ENCODE measurements at regions not wholly inside any gene's neighbourhood (a gene's known extent, or its start where the extent isn't known, plus 50 kb on each side); places are given as distances from the start of the nearest gene placed in this dataset.
"Not testable (repeated sequence)": the region's sequence is repeated elsewhere in the genome, so short reads cannot be mapped to it uniquely, and the experiment has no call there.

- no peak for FAIRE-seq
- TF ChIP-seq, protein P1, sequence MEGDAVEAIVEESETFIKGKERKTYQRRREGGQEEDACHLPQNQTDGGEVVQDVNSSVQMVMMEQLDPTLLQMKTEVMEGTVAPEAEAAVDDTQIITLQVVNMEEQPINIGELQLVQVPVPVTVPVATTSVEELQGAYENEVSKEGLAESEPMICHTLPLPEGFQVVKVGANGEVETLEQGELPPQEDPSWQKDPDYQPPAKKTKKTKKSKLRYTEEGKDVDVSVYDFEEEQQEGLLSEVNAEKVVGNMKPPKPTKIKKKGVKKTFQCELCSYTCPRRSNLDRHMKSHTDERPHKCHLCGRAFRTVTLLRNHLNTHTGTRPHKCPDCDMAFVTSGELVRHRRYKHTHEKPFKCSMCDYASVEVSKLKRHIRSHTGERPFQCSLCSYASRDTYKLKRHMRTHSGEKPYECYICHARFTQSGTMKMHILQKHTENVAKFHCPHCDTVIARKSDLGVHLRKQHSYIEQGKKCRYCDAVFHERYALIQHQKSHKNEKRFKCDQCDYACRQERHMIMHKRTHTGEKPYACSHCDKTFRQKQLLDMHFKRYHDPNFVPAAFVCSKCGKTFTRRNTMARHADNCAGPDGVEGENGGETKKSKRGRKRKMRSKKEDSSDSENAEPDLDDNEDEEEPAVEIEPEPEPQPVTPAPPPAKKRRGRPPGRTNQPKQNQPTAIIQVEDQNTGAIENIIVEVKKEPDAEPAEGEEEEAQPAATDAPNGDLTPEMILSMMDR (IDR thresholded peaks at IDR 0.05; ENCODE audit: insufficient read depth, low read length, severe bottlenecking): no peak
- no peak for DNase-seq (ENCODE audit: low read depth)
- no peaks in the 10 kb centered on the region for H3K27me3 ChIP-seq (ENCODE audit: control insufficient read depth, insufficient read depth, low read length)
- no peaks in the 10 kb centered on the region for H3K36me3 ChIP-seq (ENCODE audit: control insufficient read depth, insufficient read depth, low read length)
- H3K4me3 ChIP-seq (ENCODE audit: low read depth, low read length): no peak overlapping the region
These were observed 253.2 kb upstream of the IGFBP7 start for GRCh38 chr4:57363346-57363745.

DNA sequence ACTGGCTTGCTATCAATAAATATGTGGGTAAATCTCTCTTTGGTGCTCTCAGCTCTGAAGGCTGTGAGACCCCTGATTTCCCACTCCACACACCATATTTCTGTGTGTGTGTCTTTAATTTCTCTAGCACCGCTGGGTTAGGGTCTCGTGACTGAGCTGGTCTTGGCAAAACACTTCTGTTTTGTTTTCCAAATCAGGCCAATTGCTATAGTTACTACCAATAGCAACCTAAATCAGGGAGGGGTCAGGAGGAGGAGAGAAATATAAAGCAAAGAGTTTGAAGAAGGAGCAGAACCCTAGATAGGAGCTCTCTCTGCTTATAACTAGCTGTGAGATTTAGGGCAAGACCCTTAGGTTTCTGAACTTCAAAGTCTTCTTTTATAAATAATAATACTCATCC lies 250.5 kb upstream of the IGFBP7 start:
- TF ChIP-seq, protein P1 (IDR thresholded peaks at IDR 0.05; ENCODE audit: insufficient read depth, low read length, severe bottlenecking): no peak
- DNase-seq (ENCODE audit: low read depth) (no peak), FAIRE-seq (no peak)
- no peak overlapping the region for H3K4me3 ChIP-seq (ENCODE audit: low read depth, low read length)
- H3K36me3 ChIP-seq (ENCODE audit: control insufficient read depth, insufficient read depth, low read length): no peaks in the 10 kb centered on the region
- no peaks in the 10 kb centered on the region for H3K27me3 ChIP-seq (ENCODE audit: control insufficient read depth, insufficient read depth, low read length)

DNA sequence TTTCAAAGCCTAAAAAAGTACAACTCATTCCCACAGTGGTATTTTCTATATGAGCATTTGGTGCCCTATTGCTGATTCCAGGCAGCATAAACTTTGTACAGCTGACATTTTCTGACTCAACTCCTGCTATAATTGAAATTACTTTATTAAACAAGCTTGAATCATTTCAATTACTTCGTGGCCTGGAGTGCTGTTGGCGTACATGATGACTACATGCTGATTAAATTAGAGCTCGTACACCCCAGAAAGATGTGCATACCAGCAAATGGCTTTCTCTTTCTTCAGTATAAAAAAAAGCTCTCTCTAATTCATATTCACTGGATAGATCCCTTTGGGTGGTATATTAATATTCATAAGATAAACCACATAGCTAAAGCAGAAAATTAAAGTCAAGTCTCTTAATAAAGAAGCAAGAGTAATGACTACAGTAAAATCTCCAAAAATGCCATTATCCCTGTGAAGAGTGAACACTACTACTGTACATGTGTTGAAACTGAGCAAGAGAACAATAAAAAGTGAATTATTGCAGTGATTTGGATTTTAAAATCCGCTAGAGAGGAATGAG lies 245.0 kb upstream of the IGFBP7 start:
- TF ChIP-seq, protein P1 (IDR thresholded peaks at IDR 0.05; ENCODE audit: insufficient read depth, low read length, severe bottlenecking): no peak
- no peak overlapping the region for H3K4me3 ChIP-seq (ENCODE audit: low read depth, low read length)
- peaks cover 1% of the 10 kb centered on the region for H3K27me3 ChIP-seq (ENCODE audit: control insufficient read depth, insufficient read depth, low read length)
- no peaks in the 10 kb centered on the region for H3K36me3 ChIP-seq (ENCODE audit: control insufficient read depth, insufficient read depth, low read length)
- DNase-seq (ENCODE audit: low read depth) (no peak), FAIRE-seq (no peak)

DNA sequence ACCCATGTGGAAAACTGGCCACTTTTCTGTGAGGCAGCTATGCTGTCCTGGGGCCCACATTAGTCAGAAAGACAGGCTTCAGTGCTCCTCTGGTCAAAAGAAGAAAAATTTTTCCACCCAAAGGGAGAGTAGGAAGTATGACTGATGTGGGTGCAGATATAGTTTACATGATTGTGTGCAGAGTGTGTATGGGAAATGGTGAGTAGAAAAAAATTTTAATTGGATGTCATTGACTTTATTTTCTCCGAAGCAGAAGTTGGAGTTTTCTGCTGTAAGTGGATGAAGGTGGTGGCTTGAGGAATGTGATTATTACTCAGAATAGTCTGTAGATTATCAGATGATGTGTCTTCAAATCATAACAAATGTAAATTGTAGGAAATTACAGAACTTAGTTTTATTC lies 241.5 kb upstream of the IGFBP7 start:
- no peak overlapping the region for H3K4me3 ChIP-seq (ENCODE audit: low read depth, low read length)
- no peak for FAIRE-seq
- TF ChIP-seq, protein P1 (IDR thresholded peaks at IDR 0.05; ENCODE audit: insufficient read depth, low read length, severe bottlenecking): no peak
- no peak for DNase-seq (ENCODE audit: low read depth)
- peaks cover 1% of the 10 kb centered on the region for H3K27me3 ChIP-seq (ENCODE audit: control insufficient read depth, insufficient read depth, low read length)
- no peaks in the 10 kb centered on the region for H3K36me3 ChIP-seq (ENCODE audit: control insufficient read depth, insufficient read depth, low read length)

GRCh38 chr4:57344296-57344695 lies 234.1 kb upstream of the IGFBP7 start:
- no peak for DNase-seq (ENCODE audit: low read depth)
- TF ChIP-seq, protein P1 (IDR thresholded peaks at IDR 0.05; ENCODE audit: insufficient read depth, low read length, severe bottlenecking): no peak
- Histone ChIP-seq H3K4me3 (ENCODE audit: low read depth, low read length) (no peak overlapping the region), H3K27me3 (ENCODE audit: control insufficient read depth, insufficient read depth, low read length) (no peaks in the 10 kb centered on the region), H3K36me3 (ENCODE audit: control insufficient read depth, insufficient read depth, low read length) (no peaks in the 10 kb centered on the region)
- no peak for FAIRE-seq

DNA sequence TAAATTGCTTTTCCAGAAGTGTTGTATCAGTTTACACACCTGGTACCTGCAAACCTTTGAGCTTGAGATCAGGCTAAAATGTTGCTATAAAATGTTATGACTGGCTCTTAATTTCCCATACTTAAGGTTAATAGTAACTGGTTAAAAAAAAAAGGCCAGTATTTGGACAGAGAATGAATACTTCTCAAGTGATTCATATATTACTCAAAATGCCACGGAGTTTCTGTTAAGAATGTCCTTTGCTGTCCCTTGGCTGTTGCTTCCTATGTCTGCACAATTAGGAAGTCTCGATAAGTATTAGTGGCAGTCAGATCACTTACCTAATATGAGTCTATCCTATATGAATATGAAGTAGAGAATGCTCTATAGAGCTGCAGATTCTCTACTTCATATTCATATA lies 232.2 kb upstream of the IGFBP7 start:
- DNase-seq (ENCODE audit: low read depth): peak; percentile 46
- no peaks in the 10 kb centered on the region for H3K36me3 ChIP-seq (ENCODE audit: control insufficient read depth, insufficient read depth, low read length)
- TF ChIP-seq, protein P1 (IDR thresholded peaks at IDR 0.05; ENCODE audit: insufficient read depth, low read length, severe bottlenecking): no peak
- no peaks in the 10 kb centered on the region for H3K27me3 ChIP-seq (ENCODE audit: control insufficient read depth, insufficient read depth, low read length)
- FAIRE-seq: no peak
- H3K4me3 ChIP-seq (ENCODE audit: low read depth, low read length): no peak overlapping the region

GRCh38 chr4:57338861-57339260 lies 228.7 kb upstream of the IGFBP7 start:
- not testable (repeated sequence) for H3K4me3 ChIP-seq (ENCODE audit: low read depth, low read length); H3K27me3 ChIP-seq (ENCODE audit: control insufficient read depth, insufficient read depth, low read length); DNase-seq (ENCODE audit: low read depth); H3K36me3 ChIP-seq (ENCODE audit: control insufficient read depth, insufficient read depth, low read length); FAIRE-seq
